WTC11 (cell line): ENCODE measurements at regions not wholly inside any gene's neighbourhood (a gene's known extent, or its start where the extent isn't known, plus 50 kb on each side); places are given as distances from the start of the nearest gene placed in this dataset.

ENCODE experiments used
- ATAC-seq: fragments of 200-7000 bp; cut with Tn5 transposase; 2 replicates; pipeline ENCODE4 v1.10.0; 2021; ENCODE audit warnings: mild to moderate bottlenecking, moderate library complexity
- CTCF ChIA-PET: fragments of 300-600 bp; sonication (Branson Sonifier 250); formaldehyde crosslinking; loops from one replicate; lab custom pipeline; 2021; ENCODE audit warnings: antibody characterized with exemption; lab: Charles Lee
- POLR2A ChIA-PET: fragments of 350-600 bp; sonication (Branson Sonifier 250); formaldehyde crosslinking; loops from one replicate; lab custom pipeline; 2021; ENCODE audit warnings: antibody characterized with exemption; lab: Charles Lee
- DNase-seq: peaks from one replicate; pipeline ENCODE4 v3.0.0; 2021; ENCODE audit warnings: low spot score
- H3K27ac Mint-ChIP-seq: 2 replicates; pipeline ENCODE4 v1.8.0; 2021; ENCODE audit warnings: mixed read lengths
- H3K27me3 Mint-ChIP-seq: 2 replicates; pipeline ENCODE4 v1.8.0; 2021; ENCODE audit warnings: low read depth, mild to moderate bottlenecking, moderate library complexity, mixed read lengths
- H3K36me3 Mint-ChIP-seq: 2 replicates; pipeline ENCODE4 v1.8.0; 2021; ENCODE audit warnings: mixed read lengths
- H3K4me1 Mint-ChIP-seq: 2 replicates; pipeline ENCODE4 v1.8.0; 2022; ENCODE audit warnings: mixed read lengths
- H3K4me3 Mint-ChIP-seq: 2 replicates; pipeline ENCODE4 v1.8.0; 2021; ENCODE audit warnings: mild to moderate bottlenecking, moderate library complexity, mixed read lengths
- H3K9me3 Mint-ChIP-seq: 2 replicates; pipeline ENCODE4 v1.8.0; 2021; ENCODE audit warnings: mixed read lengths
- CREB1 ChIP-seq: sonication (generic); formaldehyde crosslinking; IDR thresholded peaks from 2 replicates; pipeline ENCODE4 v1.8.0; 2023; ENCODE audit warnings: mild to moderate bottlenecking, missing genetic modification reagents
- CREM ChIP-seq: sonication (generic); formaldehyde crosslinking; IDR thresholded peaks from 2 replicates; pipeline ENCODE4 v1.8.1; 2022; ENCODE audit warnings: mild to moderate bottlenecking, missing genetic modification reagents, moderate library complexity
- HMGA2 ChIP-seq: fragments of 250-450 bp; sonication (Bioruptor Pico); IDR thresholded peaks from 2 replicates; pipeline ENCODE4 v1.4.0; 2021; ENCODE audit warnings: mild to moderate bottlenecking, moderate library complexity
- HMGXB4 ChIP-seq: sonication (generic); formaldehyde crosslinking; IDR thresholded peaks from 2 replicates; pipeline ENCODE4 v1.8.1; 2023; ENCODE audit warnings: mild to moderate bottlenecking, moderate library complexity, missing genetic modification reagents
- KAT7 ChIP-seq: sonication (generic); formaldehyde crosslinking; IDR thresholded peaks from 2 replicates; pipeline ENCODE4 v1.8.1; 2023; ENCODE audit warnings: missing genetic modification reagents, mild to moderate bottlenecking, borderline replicate concordance
- NFATC4 ChIP-seq: fragments of 250-450 bp; sonication (Bioruptor Pico); IDR thresholded peaks from 2 replicates; pipeline ENCODE4 v1.9.0; 2021; ENCODE audit warnings: mild to moderate bottlenecking
- RORB ChIP-seq: fragments of 250-450 bp; sonication (Bioruptor Pico); IDR thresholded peaks from 2 replicates; pipeline ENCODE4 v1.9.0; 2021; ENCODE audit warnings: mild to moderate bottlenecking
- SMAD3 ChIP-seq: sonication (generic); formaldehyde crosslinking; IDR thresholded peaks from 2 replicates; pipeline ENCODE4 v1.8.0; 2022; ENCODE audit warnings: missing genetic modification reagents, mild to moderate bottlenecking, borderline replicate concordance
- SOX15 ChIP-seq: fragments of 250-450 bp; sonication (Bioruptor Pico); IDR thresholded peaks from 2 replicates; pipeline ENCODE4 v1.9.0; 2021; ENCODE audit warnings: mild to moderate bottlenecking
- SP1 ChIP-seq: sonication (generic); formaldehyde crosslinking; conservative IDR thresholded peaks from 2 replicates; pipeline ENCODE4 v1.8.1; 2022; ENCODE audit warnings: missing genetic modification reagents
- ZNF317 ChIP-seq: sonication (generic); formaldehyde crosslinking; IDR thresholded peaks from 2 replicates; pipeline ENCODE4 v1.8.1; 2023; ENCODE audit warnings: low read depth, mild to moderate bottlenecking, moderate library complexity, missing genetic modification reagents, borderline replicate concordance
- ZNF416 ChIP-seq: fragments of 250-450 bp; sonication (Bioruptor Pico); IDR thresholded peaks from 2 replicates; pipeline ENCODE4 v1.9.0; 2021; ENCODE audit warnings: mild to moderate bottlenecking, inconsistent platforms
- TF ChIP-seq, protein P1 (sequence below): fragments of 250-450 bp; sonication (Bioruptor Pico); conservative IDR thresholded peaks from 2 replicates; pipeline ENCODE4 v1.9.0; 2021; ENCODE audit warnings: mild to moderate bottlenecking
- TF ChIP-seq, protein P2 (sequence below): sonication (generic); formaldehyde crosslinking; IDR thresholded peaks from 2 replicates; pipeline ENCODE4 v1.8.0; 2022; ENCODE audit warnings: mild to moderate bottlenecking, missing genetic modification reagents
- TF ChIP-seq, protein P3 (sequence below): fragments of 250-450 bp; sonication (Bioruptor Pico); IDR thresholded peaks from 2 replicates; pipeline ENCODE4 v1.9.0; 2021; ENCODE audit warnings: mild to moderate bottlenecking, borderline replicate concordance
- TF ChIP-seq, protein P4 (sequence below): sonication (generic); formaldehyde crosslinking; IDR thresholded peaks from 2 replicates; pipeline ENCODE4 v1.8.0; 2023; ENCODE audit warnings: mild to moderate bottlenecking, missing genetic modification reagents

- TF ChIP-seq, protein P1, sequence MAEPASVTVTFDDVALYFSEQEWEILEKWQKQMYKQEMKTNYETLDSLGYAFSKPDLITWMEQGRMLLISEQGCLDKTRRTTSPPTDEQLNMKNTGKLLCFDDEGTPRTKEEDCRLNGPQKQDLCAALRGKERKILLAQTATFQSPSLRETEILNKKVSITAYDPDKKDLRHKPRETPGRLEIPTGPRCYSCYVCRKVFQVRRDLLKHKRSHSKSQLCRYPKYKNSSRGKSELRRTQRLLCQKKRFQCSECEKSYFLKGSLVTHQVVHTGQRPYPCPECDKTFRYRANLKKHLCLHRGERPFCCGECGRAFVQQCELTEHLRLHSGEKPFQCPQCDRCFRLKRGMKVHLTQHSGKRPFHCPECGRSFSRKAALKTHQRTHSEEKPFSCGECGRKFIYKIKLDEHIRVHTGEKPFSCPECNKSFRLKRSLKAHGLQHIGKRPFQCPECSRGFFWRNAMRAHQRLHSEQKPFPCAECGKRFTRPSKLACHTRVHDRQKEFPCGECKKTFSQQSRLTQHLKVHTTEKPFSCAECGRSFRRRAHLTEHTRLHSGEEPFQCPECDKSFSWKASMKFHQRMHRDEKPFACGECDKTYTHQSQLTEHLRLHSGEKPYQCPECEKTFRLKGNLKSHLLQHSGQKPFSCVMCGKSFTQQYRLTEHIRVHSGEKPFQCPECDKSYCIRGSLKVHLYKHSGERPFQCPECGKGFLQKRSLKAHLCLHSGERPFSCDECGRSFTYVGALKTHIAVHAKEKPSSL (CRISPR knock-in tag): no peak
- no peak for TF ChIP-seq CREB1
- TF ChIP-seq, protein P2, sequence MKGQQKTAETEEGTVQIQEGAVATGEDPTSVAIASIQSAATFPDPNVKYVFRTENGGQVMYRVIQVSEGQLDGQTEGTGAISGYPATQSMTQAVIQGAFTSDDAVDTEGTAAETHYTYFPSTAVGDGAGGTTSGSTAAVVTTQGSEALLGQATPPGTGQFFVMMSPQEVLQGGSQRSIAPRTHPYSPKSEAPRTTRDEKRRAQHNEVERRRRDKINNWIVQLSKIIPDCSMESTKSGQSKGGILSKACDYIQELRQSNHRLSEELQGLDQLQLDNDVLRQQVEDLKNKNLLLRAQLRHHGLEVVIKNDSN: no peak
- no peak for TF ChIP-seq RORB (CRISPR knock-in tag)
- TF ChIP-seq CREM (CRISPR knock-in tag): no peak
- TF ChIP-seq HMGA2: no peak
- TF ChIP-seq, protein P3, sequence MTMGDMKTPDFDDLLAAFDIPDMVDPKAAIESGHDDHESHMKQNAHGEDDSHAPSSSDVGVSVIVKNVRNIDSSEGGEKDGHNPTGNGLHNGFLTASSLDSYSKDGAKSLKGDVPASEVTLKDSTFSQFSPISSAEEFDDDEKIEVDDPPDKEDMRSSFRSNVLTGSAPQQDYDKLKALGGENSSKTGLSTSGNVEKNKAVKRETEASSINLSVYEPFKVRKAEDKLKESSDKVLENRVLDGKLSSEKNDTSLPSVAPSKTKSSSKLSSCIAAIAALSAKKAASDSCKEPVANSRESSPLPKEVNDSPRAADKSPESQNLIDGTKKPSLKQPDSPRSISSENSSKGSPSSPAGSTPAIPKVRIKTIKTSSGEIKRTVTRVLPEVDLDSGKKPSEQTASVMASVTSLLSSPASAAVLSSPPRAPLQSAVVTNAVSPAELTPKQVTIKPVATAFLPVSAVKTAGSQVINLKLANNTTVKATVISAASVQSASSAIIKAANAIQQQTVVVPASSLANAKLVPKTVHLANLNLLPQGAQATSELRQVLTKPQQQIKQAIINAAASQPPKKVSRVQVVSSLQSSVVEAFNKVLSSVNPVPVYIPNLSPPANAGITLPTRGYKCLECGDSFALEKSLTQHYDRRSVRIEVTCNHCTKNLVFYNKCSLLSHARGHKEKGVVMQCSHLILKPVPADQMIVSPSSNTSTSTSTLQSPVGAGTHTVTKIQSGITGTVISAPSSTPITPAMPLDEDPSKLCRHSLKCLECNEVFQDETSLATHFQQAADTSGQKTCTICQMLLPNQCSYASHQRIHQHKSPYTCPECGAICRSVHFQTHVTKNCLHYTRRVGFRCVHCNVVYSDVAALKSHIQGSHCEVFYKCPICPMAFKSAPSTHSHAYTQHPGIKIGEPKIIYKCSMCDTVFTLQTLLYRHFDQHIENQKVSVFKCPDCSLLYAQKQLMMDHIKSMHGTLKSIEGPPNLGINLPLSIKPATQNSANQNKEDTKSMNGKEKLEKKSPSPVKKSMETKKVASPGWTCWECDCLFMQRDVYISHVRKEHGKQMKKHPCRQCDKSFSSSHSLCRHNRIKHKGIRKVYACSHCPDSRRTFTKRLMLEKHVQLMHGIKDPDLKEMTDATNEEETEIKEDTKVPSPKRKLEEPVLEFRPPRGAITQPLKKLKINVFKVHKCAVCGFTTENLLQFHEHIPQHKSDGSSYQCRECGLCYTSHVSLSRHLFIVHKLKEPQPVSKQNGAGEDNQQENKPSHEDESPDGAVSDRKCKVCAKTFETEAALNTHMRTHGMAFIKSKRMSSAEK (CRISPR knock-in tag): no peak
These were observed 211.6 kb upstream of the MARCKS start (continued) for GRCh38 chr6:113645576-113645970.

GRCh38 chr6:113645986-113646385, 211.2 kb upstream of the MARCKS start:
- H3K4me1 Mint-ChIP-seq: peaks cover 31% of the 10 kb centered on the region
- 0 out of 2 replicates have a peak, but pooled peaks cover 4% of the 10 kb centered on the region for H3K9me3 Mint-ChIP-seq
- H3K27ac Mint-ChIP-seq: no peak overlapping the region
- DNase-seq: no peak
- no peaks in the 10 kb centered on the region for H3K36me3 Mint-ChIP-seq
- CTCF ChIA-PET: interaction anchor here (0.6 kb wide), 1 partner anchor 20 kb away, joined by 3 read pairs; no protein-coding TSS in a partner anchor
- no peak overlapping the region for H3K4me3 Mint-ChIP-seq
- no peak for ATAC-seq
- H3K27me3 Mint-ChIP-seq: peaks cover 45% of the 10 kb centered on the region
- POLR2A ChIA-PET: no interaction called here
- TF ChIP-seq, protein P4, sequence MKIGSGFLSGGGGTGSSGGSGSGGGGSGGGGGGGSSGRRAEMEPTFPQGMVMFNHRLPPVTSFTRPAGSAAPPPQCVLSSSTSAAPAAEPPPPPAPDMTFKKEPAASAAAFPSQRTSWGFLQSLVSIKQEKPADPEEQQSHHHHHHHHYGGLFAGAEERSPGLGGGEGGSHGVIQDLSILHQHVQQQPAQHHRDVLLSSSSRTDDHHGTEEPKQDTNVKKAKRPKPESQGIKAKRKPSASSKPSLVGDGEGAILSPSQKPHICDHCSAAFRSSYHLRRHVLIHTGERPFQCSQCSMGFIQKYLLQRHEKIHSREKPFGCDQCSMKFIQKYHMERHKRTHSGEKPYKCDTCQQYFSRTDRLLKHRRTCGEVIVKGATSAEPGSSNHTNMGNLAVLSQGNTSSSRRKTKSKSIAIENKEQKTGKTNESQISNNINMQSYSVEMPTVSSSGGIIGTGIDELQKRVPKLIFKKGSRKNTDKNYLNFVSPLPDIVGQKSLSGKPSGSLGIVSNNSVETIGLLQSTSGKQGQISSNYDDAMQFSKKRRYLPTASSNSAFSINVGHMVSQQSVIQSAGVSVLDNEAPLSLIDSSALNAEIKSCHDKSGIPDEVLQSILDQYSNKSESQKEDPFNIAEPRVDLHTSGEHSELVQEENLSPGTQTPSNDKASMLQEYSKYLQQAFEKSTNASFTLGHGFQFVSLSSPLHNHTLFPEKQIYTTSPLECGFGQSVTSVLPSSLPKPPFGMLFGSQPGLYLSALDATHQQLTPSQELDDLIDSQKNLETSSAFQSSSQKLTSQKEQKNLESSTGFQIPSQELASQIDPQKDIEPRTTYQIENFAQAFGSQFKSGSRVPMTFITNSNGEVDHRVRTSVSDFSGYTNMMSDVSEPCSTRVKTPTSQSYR (CRISPR knock-in tag): no peak
- TF ChIP-seq CREM (CRISPR knock-in tag) (no peak), HMGXB4 (no peak), KAT7 (CRISPR knock-in tag) (no peak), SP1 (CRISPR knock-in tag) (no peak), SMAD3 (CRISPR knock-in tag) (no peak), ZNF317 (CRISPR knock-in tag) (no peak), SOX15 (no peak), NFATC4 (no peak), ZNF416 (CRISPR knock-in tag) (no peak)
- TF ChIP-seq, protein P3 (CRISPR knock-in tag): no peak
